ENCODE measurements at regions not wholly inside any gene's neighbourhood (a gene's known extent, or its start where the extent isn't known, plus 50 kb on each side); places are given as distances from the start of the nearest gene placed in this dataset.

GRCh38 chr9:129405827-129406213 is 215.1 kb downstream of the C9orf50 start:
- WGBS, 4 donors = 91 to 96% (median 94%) methylated on average over 6 of the region's 6 CpGs
- ATAC-seq (no peak), DNase-seq (peak in 1 of 5 donors; percentile 46)
- Histone ChIP-seq H3K27ac (no peak overlapping the region), H3K9me3 (no peaks in the 10 kb centered on the region), H3K27me3 (no peaks in the 10 kb centered on the region), H3K4me1 (peaks cover 0 to 36% (median 12%) of the 10 kb centered on the region in 12 donors), H3K4me3 (no peak overlapping the region), H3K36me3 (no peaks in the 10 kb centered on the region)
- intact Hi-C loops (cut with DNase I) = loop anchor here in 1 of 10 donors (5.0 kb wide), 1 partner anchor 69 kb away; no protein-coding TSS in a partner anchor
- TF ChIP-seq POLR2A (IDR thresholded peaks at IDR 0.05) = no peak
- no peak for TF ChIP-seq CTCF (IDR thresholded peaks at IDR 0.05)

GRCh38 chr9:129405089-129405826 is 215.6 kb downstream of the C9orf50 start:
- 78 to 81% (median 79%) methylated on average over 9 to 13 of the region's 13 CpGs for WGBS, 4 donors
- ATAC-seq (no peak), DNase-seq (peak in 2 of 5 donors; percentile 16 to 37)
- intact Hi-C loops (cut with DNase I) = loop anchor here in 1 of 10 donors (5.0 kb wide), 1 partner anchor 68 kb away; no protein-coding TSS in a partner anchor
- H3K4me1 ChIP-seq = peaks cover 0 to 36% (median 12%) of the 10 kb centered on the region in 12 donors
- H3K4me3 ChIP-seq = no peak overlapping the region
- TF ChIP-seq CTCF (IDR thresholded peaks at IDR 0.05) (no peak), POLR2A (IDR thresholded peaks at IDR 0.05) (no peak)
- H3K27ac ChIP-seq = no peak overlapping the region
- H3K27me3 ChIP-seq = no peaks in the 10 kb centered on the region
- H3K36me3 ChIP-seq = no peaks in the 10 kb centered on the region
- H3K9me3 ChIP-seq = no peaks in the 10 kb centered on the region

GRCh38 chr9:129404621-129405020 is 216.3 kb downstream of the C9orf50 start:
- Histone ChIP-seq H3K27ac (no peak overlapping the region), H3K9me3 (no peaks in the 10 kb centered on the region), H3K4me3 (no peak overlapping the region), H3K4me1 (peaks cover 0 to 37% (median 12%) of the 10 kb centered on the region in 12 donors), H3K36me3 (no peaks in the 10 kb centered on the region), H3K27me3 (no peaks in the 10 kb centered on the region)
- intact Hi-C loops (cut with DNase I) = loop anchor here in 1 of 10 donors (5.0 kb wide), 1 partner anchor 67 kb away; no protein-coding TSS in a partner anchor
- no peak for TF ChIP-seq CTCF (IDR thresholded peaks at IDR 0.05)
- no peak for TF ChIP-seq POLR2A (IDR thresholded peaks at IDR 0.05)
- ATAC-seq (no peak), DNase-seq (peak in 2 of 5 donors; percentile 17 to 43)
- 80 to 93% (median 87%) methylated on average over 5 to 8 of the region's 8 CpGs for WGBS, 4 donors

- no peak overlapping the region for H3K27ac ChIP-seq
- TF ChIP-seq CTCF (IDR thresholded peaks at IDR 0.05) = no peak
- TF ChIP-seq POLR2A (IDR thresholded peaks at IDR 0.05) = no peak
- no peaks in the 10 kb centered on the region for H3K9me3 ChIP-seq
- H3K27me3 ChIP-seq = no peaks in the 10 kb centered on the region
- intact Hi-C loops (cut with DNase I) = no loop called here
- no peak for ATAC-seq
- peaks cover 0 to 33% (median 12%) of the 10 kb centered on the region in 12 donors for H3K4me1 ChIP-seq
- DNase-seq = peak in 2 of 5 donors; percentile 24 to 55
- H3K4me3 ChIP-seq = no peak overlapping the region
- no peaks in the 10 kb centered on the region for H3K36me3 ChIP-seq
- 88 to 96% (median 91%) methylated on average over 7 to 10 of the region's 10 CpGs for WGBS, 4 donors
Observed at GRCh38 chr9:129403779-129404620, 216.9 kb downstream of the C9orf50 start.

Data from heart left ventricle (tissue), 16 donors.